Retinal pigment epithelial cell (primary cell): ENCODE measurements at regions not wholly inside any gene's neighbourhood (a gene's known extent, or its start where the extent isn't known, plus 50 kb on each side); places are given as distances from the start of the nearest gene placed in this dataset.
A peak's percentile ranks its signal among the peaks of the same experiment; 100 is the strongest.
"Not testable (repeated sequence)": the region's sequence is repeated elsewhere in the genome, so short reads cannot be mapped to it uniquely, and the experiment has no call there.

Experiments used
- DNase-seq: peaks from one replicate; pipeline ENCODE4 v3.0.0-alpha.2; 2010; ENCODE audit warnings: low read depth
- H3K4me3 ChIP-seq: 2 replicates; pipeline ENCODE4 v1.5.1; 2011; ENCODE audit warnings: mild to moderate bottlenecking, low read length, control low read depth, moderate library complexity
- TF ChIP-seq, protein P1 (sequence below): conservative IDR thresholded peaks from 2 replicates; pipeline ENCODE4 v1.5.1; 2011; ENCODE audit warnings: low read depth, low read length, control low read depth, inconsistent platforms

DNA sequence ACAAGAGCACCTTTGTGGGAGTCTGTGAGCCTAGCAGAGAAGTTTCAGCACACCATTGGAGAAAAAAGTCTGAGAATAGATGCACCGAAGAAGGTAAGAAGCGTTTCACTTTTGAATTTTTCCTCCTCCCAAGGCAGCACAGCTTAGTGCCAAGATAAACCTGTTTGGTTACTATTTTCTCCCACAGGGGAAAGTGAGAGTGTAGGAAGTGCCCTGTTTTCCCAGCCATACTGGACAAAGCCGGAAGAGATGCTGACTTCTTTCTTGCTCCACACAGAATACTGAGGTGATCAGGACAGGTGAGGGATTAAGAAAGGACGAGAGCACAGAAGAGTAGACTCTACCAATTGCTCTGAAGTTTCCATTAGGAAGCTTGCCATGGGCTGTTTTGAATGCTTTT, 1011.0 kb upstream of the MIR17HG start:
- DNase-seq, result no peak
- H3K4me3 ChIP-seq, result no peak overlapping the region
- TF ChIP-seq, protein P1, sequence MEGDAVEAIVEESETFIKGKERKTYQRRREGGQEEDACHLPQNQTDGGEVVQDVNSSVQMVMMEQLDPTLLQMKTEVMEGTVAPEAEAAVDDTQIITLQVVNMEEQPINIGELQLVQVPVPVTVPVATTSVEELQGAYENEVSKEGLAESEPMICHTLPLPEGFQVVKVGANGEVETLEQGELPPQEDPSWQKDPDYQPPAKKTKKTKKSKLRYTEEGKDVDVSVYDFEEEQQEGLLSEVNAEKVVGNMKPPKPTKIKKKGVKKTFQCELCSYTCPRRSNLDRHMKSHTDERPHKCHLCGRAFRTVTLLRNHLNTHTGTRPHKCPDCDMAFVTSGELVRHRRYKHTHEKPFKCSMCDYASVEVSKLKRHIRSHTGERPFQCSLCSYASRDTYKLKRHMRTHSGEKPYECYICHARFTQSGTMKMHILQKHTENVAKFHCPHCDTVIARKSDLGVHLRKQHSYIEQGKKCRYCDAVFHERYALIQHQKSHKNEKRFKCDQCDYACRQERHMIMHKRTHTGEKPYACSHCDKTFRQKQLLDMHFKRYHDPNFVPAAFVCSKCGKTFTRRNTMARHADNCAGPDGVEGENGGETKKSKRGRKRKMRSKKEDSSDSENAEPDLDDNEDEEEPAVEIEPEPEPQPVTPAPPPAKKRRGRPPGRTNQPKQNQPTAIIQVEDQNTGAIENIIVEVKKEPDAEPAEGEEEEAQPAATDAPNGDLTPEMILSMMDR, result no peak

DNA sequence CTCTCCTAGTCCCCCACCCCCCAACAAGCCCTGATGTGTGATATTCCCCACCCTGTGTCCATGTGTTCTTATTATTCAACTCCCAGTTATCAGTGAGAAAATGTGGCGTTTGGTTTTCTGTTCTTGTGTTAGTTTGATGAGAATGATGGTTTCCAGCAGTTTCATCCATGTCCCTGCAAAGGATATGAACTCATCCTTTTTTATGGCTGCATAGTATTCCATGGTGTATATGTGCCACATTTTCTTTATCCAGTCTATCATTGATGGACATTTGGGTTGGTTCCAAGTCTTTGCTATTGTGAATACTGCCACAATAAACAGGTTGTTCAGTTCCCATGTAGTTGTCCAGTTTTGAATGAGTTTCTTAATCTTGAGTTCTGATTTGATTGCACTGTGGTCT, 1006.1 kb upstream of the MIR17HG start:
- DNase-seq, H3K4me3 ChIP-seq: not testable (repeated sequence)

DNA sequence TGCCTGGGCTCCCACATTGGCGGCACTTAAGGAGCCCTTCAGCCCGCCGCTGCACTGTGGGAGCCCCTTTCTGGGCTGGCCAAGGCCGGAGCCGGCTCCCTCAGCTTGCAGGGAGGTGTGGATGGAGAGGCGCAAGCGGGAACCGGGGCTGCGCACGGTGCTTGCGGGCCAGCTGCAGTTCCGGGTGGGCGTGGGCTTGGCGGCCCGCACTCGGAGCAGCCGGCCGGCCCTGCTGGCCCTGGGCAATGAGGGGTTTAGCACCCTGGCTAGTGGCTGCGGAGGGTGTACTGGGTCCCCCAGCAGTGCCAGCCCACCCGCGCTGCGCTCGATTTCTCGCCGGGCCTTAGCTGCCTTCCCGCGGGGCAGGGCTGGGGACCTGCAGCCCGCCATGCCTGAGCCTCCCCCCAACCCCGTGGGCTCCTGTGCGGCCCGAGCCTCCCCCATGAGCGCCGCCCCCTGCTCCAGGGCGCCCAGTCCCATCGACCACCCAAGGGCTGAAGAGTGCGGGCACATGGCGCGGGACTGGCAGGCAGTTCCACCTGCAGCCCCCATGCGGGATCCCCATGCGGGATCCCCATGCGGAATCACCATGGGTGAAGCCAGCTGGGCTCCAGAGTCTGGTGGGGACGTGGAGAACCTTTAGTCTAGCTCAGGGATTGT, 998.9 kb upstream of the MIR17HG start:
- not testable (repeated sequence) for H3K4me3 ChIP-seq, DNase-seq

DNA sequence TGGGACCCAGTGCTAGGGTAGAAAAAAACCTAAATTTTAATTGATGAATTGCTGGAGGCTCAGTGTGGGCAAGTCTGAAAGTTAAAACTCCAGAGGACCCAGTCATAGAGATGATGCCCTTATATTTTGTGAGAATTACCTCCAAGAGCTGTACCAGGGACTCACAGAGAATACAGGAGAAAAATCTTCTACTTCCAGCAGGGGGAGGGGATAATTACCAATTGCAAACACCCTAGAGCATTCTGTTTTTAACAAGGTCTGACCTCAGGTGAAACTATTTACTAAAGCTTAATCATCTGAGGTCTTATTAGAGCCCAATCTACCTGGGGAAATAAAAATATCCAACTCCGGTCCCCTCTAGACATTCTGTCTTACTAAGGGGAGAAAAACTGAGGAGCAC, 994.7 kb upstream of the MIR17HG start:
- TF ChIP-seq, protein P1, result no peak
- H3K4me3 ChIP-seq, result no peak overlapping the region
- no peak for DNase-seq

DNA sequence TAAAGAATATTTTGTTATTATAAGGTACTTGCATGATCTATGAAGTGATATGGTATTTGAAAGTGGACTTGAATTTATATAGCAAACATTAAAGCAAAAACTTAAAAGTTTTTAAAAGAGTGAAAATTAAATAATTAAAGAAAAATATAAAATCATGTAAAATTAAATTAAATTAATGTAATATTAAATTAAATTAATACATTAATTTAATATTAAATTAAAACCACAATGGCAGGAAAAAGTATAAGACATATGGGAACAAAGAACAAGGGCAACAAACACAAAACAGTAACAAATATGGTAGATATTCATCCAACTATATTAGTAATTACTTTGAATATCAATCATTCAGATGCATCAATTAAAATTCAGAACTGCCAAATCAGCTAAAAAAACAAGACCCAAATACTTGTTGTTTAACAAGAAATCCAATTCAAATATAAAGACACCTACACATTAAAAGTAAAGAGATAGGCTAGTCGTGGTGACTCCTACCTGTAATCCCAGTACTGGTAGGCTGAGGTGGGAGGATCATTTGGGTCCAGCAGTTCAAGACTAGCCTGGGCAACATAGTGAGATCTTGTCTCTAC, 992.2 kb upstream of the MIR17HG start:
- TF ChIP-seq, protein P1, result no peak
- DNase-seq, result no peak
- no peak overlapping the region for H3K4me3 ChIP-seq

DNA sequence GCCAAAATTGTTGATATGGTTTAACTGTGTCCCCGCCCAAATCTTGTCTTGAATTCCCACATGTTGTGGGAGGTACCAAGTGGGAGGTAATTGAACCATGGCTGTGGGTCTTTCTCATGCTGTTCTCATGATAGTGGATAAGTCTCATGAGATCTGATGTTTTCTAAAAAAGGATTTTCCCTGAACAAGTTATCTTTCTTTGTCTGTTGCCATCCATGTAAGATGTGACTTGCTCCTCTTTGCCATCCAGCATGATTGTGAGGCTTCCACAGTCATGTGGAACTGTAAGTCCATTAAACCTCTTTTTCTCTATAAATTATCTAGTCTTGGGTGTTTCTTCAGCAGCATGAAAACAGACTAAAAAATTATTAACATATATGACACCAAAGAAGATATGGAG, 986.7 kb upstream of the MIR17HG start:
- TF ChIP-seq, protein P1, result no peak
- no peak overlapping the region for H3K4me3 ChIP-seq
- DNase-seq, result no peak

DNA sequence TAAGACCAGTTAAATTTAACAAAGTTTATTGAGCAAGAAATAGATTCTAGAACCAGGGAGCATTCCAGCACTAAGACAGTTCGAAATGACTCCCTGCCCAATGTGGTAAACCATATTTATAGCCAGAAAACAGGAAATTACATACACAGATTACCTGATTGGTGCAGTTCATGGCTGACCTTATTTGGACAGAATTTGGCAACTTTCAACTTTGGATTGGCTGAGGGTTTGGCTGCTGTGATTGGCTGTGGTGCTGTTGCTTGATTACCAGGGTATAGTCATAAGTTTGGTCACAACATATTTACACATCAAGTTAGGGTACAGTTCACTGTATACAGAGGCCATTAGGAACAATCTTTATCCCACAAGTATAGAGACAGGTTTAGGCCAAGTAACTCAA, 984.8 kb upstream of the MIR17HG start:
- TF ChIP-seq, protein P1, result no peak
- no peak for DNase-seq
- no peak overlapping the region for H3K4me3 ChIP-seq

DNA sequence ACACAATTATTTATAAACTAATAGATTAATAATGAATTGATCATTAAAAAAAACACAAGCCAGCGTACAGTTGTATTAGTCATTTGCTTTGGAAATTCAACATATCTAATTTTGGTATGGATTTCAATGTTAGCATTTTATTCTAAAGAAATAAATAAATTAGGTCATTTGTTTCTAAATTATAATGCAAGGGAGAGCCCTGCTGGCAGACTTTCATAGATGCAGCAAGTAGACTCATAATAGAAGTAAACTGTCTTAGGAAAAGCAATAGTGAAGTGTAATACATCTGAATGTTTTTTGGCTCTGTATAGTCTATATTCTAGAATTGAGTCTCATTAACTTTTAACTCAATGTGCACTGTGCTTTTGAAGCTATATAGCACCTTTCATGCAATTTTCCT, 982.4 kb upstream of the MIR17HG start:
- no peak overlapping the region for H3K4me3 ChIP-seq
- DNase-seq, result no peak
- TF ChIP-seq, protein P1, result peak; percentile 31
